Uterus (tissue), 2 donors: ENCODE measurements at regions not wholly inside any gene's neighbourhood (a gene's known extent, or its start where the extent isn't known, plus 50 kb on each side); places are given as distances from the start of the nearest gene placed in this dataset.

Experiments
- POLR2A ChIP-seq, 2 donors: fragments of 450-650 bp; IDR thresholded peaks; one replicate each; pipeline ENCODE4 v1.6.1; 2016; ENCODE audit warnings: antibody characterized with exemption in 2 of 2, mild to moderate bottlenecking in 1 of 2, moderate library complexity in 1 of 2
- TF ChIP-seq, protein P1 (sequence below), 4 experiments: fragments of 200-600 bp in 2 of 4; fragments of 450-650 bp in 2 of 4; sonication (generic) in 2 of 4; IDR thresholded peaks; one replicate each; pipeline ENCODE4 v1.5.1; 2016 to 2019; ENCODE audit warnings: antibody characterized with exemption in 4 of 4, mild to moderate bottlenecking in 2 of 4, moderate library complexity in 1 of 4

DNA sequence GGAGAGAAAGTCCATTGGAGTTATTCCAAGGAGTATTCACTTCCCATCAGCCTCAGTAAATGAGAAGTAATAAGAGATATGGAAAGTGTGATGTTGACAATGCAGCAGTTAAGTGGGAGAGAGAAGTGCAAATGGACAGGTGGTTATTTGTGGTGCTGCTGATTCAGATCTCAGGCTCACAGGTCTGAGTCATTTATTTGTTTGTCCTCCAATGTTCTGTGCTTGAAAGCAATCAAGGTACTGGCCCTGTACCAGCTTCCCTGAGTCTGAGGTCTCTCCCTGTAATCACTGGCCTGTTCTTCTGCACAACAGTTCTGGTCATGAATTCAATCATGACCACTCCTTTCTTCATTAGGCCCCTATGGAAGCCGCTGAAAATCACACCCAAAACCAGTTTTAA lies 827.7 kb downstream of the MAFB start:
- TF ChIP-seq, protein P1, sequence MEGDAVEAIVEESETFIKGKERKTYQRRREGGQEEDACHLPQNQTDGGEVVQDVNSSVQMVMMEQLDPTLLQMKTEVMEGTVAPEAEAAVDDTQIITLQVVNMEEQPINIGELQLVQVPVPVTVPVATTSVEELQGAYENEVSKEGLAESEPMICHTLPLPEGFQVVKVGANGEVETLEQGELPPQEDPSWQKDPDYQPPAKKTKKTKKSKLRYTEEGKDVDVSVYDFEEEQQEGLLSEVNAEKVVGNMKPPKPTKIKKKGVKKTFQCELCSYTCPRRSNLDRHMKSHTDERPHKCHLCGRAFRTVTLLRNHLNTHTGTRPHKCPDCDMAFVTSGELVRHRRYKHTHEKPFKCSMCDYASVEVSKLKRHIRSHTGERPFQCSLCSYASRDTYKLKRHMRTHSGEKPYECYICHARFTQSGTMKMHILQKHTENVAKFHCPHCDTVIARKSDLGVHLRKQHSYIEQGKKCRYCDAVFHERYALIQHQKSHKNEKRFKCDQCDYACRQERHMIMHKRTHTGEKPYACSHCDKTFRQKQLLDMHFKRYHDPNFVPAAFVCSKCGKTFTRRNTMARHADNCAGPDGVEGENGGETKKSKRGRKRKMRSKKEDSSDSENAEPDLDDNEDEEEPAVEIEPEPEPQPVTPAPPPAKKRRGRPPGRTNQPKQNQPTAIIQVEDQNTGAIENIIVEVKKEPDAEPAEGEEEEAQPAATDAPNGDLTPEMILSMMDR (IDR thresholded peaks at IDR 0.05) = no peak
- no peak for TF ChIP-seq POLR2A (IDR thresholded peaks at IDR 0.05)
